GM12878 (cell line): ENCODE measurements at regions not wholly inside any gene's neighbourhood (a gene's known extent, or its start where the extent isn't known, plus 50 kb on each side); places are given as distances from the start of the nearest gene placed in this dataset.
"Not testable (repeated sequence)": the region's sequence is repeated elsewhere in the genome, so short reads cannot be mapped to it uniquely, and the experiment has no call there.

Experiments
- ATAC-seq: fragments of 200-7000 bp; cut with Tn5 transposase; 3 replicates; pipeline ENCODE4 v1.9.1; 2020; ENCODE audit warnings: mild to moderate bottlenecking, moderate library complexity
- BruUV-seq: library from RNA; stranded (reverse); fragments of 400-500 nt; replicated peaks from 2 replicates; lab custom pipeline; 2021; lab: Mats Ljungman, UMichigan
- CTCF ChIA-PET: fragments of 300-600 bp; sonication (Branson Sonifier 250); formaldehyde crosslinking; extraction: SDS; loops from one replicate; lab custom pipeline; 2021; ENCODE audit warnings: inconsistent platforms; lab: Yijun Ruan, JAX
- POLR2A ChIA-PET: fragments of 350-600 bp; formaldehyde crosslinking; extraction: SDS; loops from one replicate; lab custom pipeline; 2021; ENCODE audit warnings: inconsistent platforms; lab: Charles Lee
- RAD21 ChIA-PET: fragments of 300-600 bp; sonication (Branson Sonifier 250); formaldehyde crosslinking; loops from one replicate; lab custom pipeline; 2023; ENCODE audit warnings: antibody characterized with exemption; ENCODE audit not compliant: unreplicated experiment; lab: Charles Lee
- SMC1A ChIA-PET: fragments of 300-600 bp; sonication (Branson Sonifier 250); formaldehyde crosslinking; loops from one replicate; lab custom pipeline; 2023; ENCODE audit not compliant: unreplicated experiment, uncharacterized antibody; lab: Charles Lee
- DNase-seq: peaks from one replicate; pipeline ENCODE4 v3.0.0-alpha.2; 2011; ENCODE audit warnings: low read depth, low spot score
- FAIRE-seq: peaks from 3 replicates; lab custom pipeline; 2011; peaks lifted over from hg19 to GRCh38; lab: Jason Lieb, UNC
- H2AFZ ChIP-seq: 2 replicates; pipeline ENCODE4 v1.6.0; 2011; ENCODE audit warnings: low read depth, low read length, control low read depth; ENCODE audit not compliant: control insufficient read depth
- H3K27ac ChIP-seq: 2 replicates; pipeline ENCODE4 v1.5.1; 2011; ENCODE audit warnings: control low read depth; ENCODE audit not compliant: control insufficient read depth, insufficient read depth
- H3K27me3 ChIP-seq, 2 experiments: replicated peaks in 1 of 2; 2 replicates each; pipeline versions ENCODE4 v1.6.0 to v1.6.1; 2011; ENCODE audit warnings: low read length in 1 of 2; ENCODE audit not compliant: control insufficient read depth in 2 of 2, insufficient read depth in 2 of 2
- H3K36me3 ChIP-seq, 2 experiments: 2 replicates each; pipeline ENCODE4 v1.5.1; 2011; ENCODE audit warnings: low read length in 1 of 2; ENCODE audit not compliant: control insufficient read depth in 2 of 2, insufficient read depth in 2 of 2
- H3K4me1 ChIP-seq: 2 replicates; pipeline ENCODE4 v1.6.1; 2011; ENCODE audit warnings: mild to moderate bottlenecking, low read length, moderate library complexity, mixed read lengths; ENCODE audit not compliant: control insufficient read depth, insufficient read depth
- H3K4me2 ChIP-seq: 2 replicates; pipeline ENCODE4 v1.6.0; 2011; ENCODE audit warnings: control low read depth; ENCODE audit not compliant: control insufficient read depth, insufficient read depth
- H3K4me3 ChIP-seq: fragments of 200-600 bp; sonication (generic); 2 replicates; pipeline ENCODE4 v1.5.1; 2016
- H3K79me2 ChIP-seq: 2 replicates; pipeline ENCODE4 v1.6.0; 2011; ENCODE audit warnings: low read length; ENCODE audit not compliant: control insufficient read depth, insufficient read depth
- H3K9ac ChIP-seq: 2 replicates; pipeline ENCODE4 v1.8.0; 2011; ENCODE audit warnings: low read length, control low read depth, mixed read lengths; ENCODE audit not compliant: control insufficient read depth, insufficient read depth
- H3K9me3 ChIP-seq: replicated peaks from 3 replicates; pipeline ENCODE4 v1.5.1; 2011; ENCODE audit warnings: mild to moderate bottlenecking, low read length; ENCODE audit not compliant: control insufficient read depth, insufficient read depth
- H4K20me1 ChIP-seq: 2 replicates; pipeline ENCODE4 v1.6.0; 2011; ENCODE audit not compliant: control insufficient read depth, insufficient read depth
- EZH2 ChIP-seq: IDR thresholded peaks from 2 replicates; pipeline ENCODE4 v1.6.1; 2012; ENCODE audit warnings: low read depth, mild to moderate bottlenecking, control low read depth, inconsistent platforms, low read length, borderline replicate concordance; ENCODE audit not compliant: control insufficient read depth
- FOXK2 ChIP-seq: fragments of 450-650 bp; IDR thresholded peaks from 2 replicates; pipeline ENCODE4 v1.6.1; 2017; ENCODE audit warnings: mild to moderate bottlenecking, moderate library complexity
- HDAC6 ChIP-seq: fragments of 200-600 bp; sonication (generic); IDR thresholded peaks from one replicate; pipeline ENCODE4 v1.8.0; 2017; ENCODE audit warnings: antibody characterized with exemption; ENCODE audit not compliant: unreplicated experiment
- HDGF ChIP-seq: fragments of 450-650 bp; IDR thresholded peaks from 2 replicates; pipeline ENCODE4 v1.6.1; 2016; ENCODE audit warnings: antibody characterized with exemption
- MYC ChIP-seq: IDR thresholded peaks from 2 replicates; pipeline ENCODE4 v1.6.1; 2011; ENCODE audit warnings: mild to moderate bottlenecking, low read length, moderate library complexity, inconsistent platforms; ENCODE audit not compliant: insufficient read depth, insufficient replicate concordance, insufficient read length, severe bottlenecking
- NFIC ChIP-seq: IDR thresholded peaks from 2 replicates; pipeline ENCODE4 v1.6.1; 2012; ENCODE audit warnings: low read depth, mild to moderate bottlenecking, inconsistent platforms, low read length, moderate library complexity
- TCF7 ChIP-seq: IDR thresholded peaks from 2 replicates; pipeline ENCODE4 v1.6.1; 2014; ENCODE audit warnings: antibody characterized with exemption, borderline replicate concordance
- ZZZ3 ChIP-seq: IDR thresholded peaks from 2 replicates; pipeline ENCODE4 v1.6.1; 2011; ENCODE audit warnings: low read depth; ENCODE audit not compliant: control insufficient read depth, insufficient read length
- WGBS: methylation state at CpG from one replicate; pipeline ENCODE4 v1.1.6; 2016; ENCODE audit warnings: low lambda C conversion rate; ENCODE audit not compliant: insufficient replicate concordance, insufficient coverage; ENCODE audit errors: missing lambda C conversion rate; 5-methylcytosine and 5-hydroxymethylcytosine counted together
- in situ Hi-C: fragments of 300-500 bp; cut with MboI; formaldehyde crosslinking; loops from 9 replicates; pipeline ENCODE4 v1.14.3; 2018; ENCODE audit warnings: mixed read lengths
- intact Hi-C: fragments of 100-400 bp; cut with micrococcal nuclease; formaldehyde crosslinking; loops from one replicate; pipeline ENCODE4 v1.14.2; 2022; ENCODE audit not compliant: unreplicated experiment
- TF ChIP-seq, protein P1 (sequence below): fragments of 450-650 bp; IDR thresholded peaks from 2 replicates; pipeline ENCODE4 v1.6.1; 2017; ENCODE audit warnings: antibody characterized with exemption, mild to moderate bottlenecking, moderate library complexity
- TF ChIP-seq, protein P2 (sequence below): IDR thresholded peaks from 2 replicates; pipeline ENCODE4 v1.6.1; 2011; ENCODE audit warnings: low read depth, low read length, improper control_type of control experiment, borderline replicate concordance
- TF ChIP-seq, protein P3 (sequence below): fragments of 450-650 bp; IDR thresholded peaks from 2 replicates; pipeline ENCODE4 v1.6.1; 2017; ENCODE audit warnings: mild to moderate bottlenecking

DNA sequence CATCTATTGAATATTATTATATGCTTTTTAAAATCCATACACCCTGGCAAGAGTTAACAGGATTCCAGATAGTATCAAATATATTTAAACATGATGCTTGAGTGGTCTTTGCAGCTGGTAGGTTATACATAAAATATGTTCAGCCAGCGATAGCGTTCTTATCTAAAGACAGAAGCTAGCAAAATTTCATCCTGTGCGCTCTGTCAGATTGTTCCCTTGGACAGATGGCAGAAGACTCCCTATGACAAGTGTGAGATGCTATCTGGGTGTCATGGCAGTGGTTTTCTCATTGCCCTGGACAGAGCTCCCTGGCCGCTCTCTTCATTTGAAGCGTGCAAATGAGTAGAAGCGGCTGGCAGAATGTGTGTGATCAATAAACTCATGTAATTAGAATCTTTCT lies 175.2 kb upstream of the SOX14 start (continued):
- TF ChIP-seq, protein P1, sequence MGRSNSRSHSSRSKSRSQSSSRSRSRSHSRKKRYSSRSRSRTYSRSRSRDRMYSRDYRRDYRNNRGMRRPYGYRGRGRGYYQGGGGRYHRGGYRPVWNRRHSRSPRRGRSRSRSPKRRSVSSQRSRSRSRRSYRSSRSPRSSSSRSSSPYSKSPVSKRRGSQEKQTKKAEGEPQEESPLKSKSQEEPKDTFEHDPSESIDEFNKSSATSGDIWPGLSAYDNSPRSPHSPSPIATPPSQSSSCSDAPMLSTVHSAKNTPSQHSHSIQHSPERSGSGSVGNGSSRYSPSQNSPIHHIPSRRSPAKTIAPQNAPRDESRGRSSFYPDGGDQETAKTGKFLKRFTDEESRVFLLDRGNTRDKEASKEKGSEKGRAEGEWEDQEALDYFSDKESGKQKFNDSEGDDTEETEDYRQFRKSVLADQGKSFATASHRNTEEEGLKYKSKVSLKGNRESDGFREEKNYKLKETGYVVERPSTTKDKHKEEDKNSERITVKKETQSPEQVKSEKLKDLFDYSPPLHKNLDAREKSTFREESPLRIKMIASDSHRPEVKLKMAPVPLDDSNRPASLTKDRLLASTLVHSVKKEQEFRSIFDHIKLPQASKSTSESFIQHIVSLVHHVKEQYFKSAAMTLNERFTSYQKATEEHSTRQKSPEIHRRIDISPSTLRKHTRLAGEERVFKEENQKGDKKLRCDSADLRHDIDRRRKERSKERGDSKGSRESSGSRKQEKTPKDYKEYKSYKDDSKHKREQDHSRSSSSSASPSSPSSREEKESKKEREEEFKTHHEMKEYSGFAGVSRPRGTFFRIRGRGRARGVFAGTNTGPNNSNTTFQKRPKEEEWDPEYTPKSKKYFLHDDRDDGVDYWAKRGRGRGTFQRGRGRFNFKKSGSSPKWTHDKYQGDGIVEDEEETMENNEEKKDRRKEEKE = no peak
- TF ChIP-seq, protein P2, sequence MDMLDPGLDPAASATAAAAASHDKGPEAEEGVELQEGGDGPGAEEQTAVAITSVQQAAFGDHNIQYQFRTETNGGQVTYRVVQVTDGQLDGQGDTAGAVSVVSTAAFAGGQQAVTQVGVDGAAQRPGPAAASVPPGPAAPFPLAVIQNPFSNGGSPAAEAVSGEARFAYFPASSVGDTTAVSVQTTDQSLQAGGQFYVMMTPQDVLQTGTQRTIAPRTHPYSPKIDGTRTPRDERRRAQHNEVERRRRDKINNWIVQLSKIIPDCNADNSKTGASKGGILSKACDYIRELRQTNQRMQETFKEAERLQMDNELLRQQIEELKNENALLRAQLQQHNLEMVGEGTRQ = no peak
- TF ChIP-seq MYC = no peak
- TF ChIP-seq, protein P3, sequence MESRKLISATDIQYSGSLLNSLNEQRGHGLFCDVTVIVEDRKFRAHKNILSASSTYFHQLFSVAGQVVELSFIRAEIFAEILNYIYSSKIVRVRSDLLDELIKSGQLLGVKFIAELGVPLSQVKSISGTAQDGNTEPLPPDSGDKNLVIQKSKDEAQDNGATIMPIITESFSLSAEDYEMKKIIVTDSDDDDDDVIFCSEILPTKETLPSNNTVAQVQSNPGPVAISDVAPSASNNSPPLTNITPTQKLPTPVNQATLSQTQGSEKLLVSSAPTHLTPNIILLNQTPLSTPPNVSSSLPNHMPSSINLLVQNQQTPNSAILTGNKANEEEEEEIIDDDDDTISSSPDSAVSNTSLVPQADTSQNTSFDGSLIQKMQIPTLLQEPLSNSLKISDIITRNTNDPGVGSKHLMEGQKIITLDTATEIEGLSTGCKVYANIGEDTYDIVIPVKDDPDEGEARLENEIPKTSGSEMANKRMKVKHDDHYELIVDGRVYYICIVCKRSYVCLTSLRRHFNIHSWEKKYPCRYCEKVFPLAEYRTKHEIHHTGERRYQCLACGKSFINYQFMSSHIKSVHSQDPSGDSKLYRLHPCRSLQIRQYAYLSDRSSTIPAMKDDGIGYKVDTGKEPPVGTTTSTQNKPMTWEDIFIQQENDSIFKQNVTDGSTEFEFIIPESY = no peak
- no peak for TF ChIP-seq TCF7
- TF ChIP-seq ZZZ3 = no peak
- TF ChIP-seq NFIC = no peak
- no peak for TF ChIP-seq HDAC6
- no peak for TF ChIP-seq FOXK2
- no peak for TF ChIP-seq EZH2
- TF ChIP-seq HDGF = no peak

DNA sequence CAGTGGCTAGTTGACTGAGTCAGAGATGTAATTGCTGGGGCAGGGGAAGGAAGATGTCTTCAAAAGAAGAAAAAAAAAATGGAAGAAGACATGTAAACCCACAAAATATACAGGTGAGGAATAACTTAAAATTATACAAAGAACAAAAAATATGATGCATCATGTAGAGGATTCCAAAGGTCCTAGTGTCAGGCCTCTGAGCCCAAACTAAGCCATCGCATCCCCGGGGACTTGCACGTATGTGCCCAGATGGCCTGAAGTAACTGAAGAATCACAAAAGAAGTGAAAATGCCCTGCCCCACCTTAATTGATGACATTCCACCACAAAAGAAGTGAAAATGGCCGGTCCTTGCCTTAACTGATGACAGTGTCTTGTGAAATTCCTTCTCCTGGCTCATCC lies 168.7 kb upstream of the SOX14 start:
- CTCF ChIA-PET, H3K9ac ChIP-seq, H3K79me2 ChIP-seq, in situ Hi-C loops, H2AFZ ChIP-seq, H3K27ac ChIP-seq, POLR2A ChIA-PET, RAD21 ChIA-PET, BruUV-seq, H3K27me3 ChIP-seq, H3K4me3 ChIP-seq, FAIRE-seq, H4K20me1 ChIP-seq, ATAC-seq, H3K36me3 ChIP-seq, H3K4me2 ChIP-seq, H3K9me3 ChIP-seq, DNase-seq, SMC1A ChIA-PET, intact Hi-C loops, H3K4me1 ChIP-seq: not testable (repeated sequence)
- WGBS = 100% methylated on average over 1 of the region's 4 CpGs
